Liver (tissue), 8 donors: ENCODE measurements at regions not wholly inside any gene's neighbourhood (a gene's known extent, or its start where the extent isn't known, plus 50 kb on each side); places are given as distances from the start of the nearest gene placed in this dataset.

Experiments used
- DNase-seq: peaks from one replicate; pipeline ENCODE4 v3.0.0-alpha.2; 2017; ENCODE audit warnings: low spot score
- H3K27ac ChIP-seq, 2 donors: one replicate each; pipeline ENCODE4 v1.7.0; 2013; ENCODE audit warnings: inconsistent platforms in 2 of 2, low read length in 2 of 2, control low read depth in 1 of 2, low read depth in 1 of 2, mild to moderate bottlenecking in 1 of 2
- H3K27me3 ChIP-seq, 4 donors: one replicate each; pipeline versions ENCODE4 v1.6.1 to v1.7.0; 2013; ENCODE audit warnings: low read length in 3 of 4, inconsistent platforms in 1 of 4, mild to moderate bottlenecking in 1 of 4, moderate library complexity in 1 of 4; ENCODE audit not compliant: control insufficient read depth in 4 of 4, insufficient read depth in 4 of 4
- H3K36me3 ChIP-seq, 4 donors: one replicate each; pipeline versions ENCODE4 v1.6.1 to v1.7.0; 2013; ENCODE audit warnings: low read length in 3 of 4, mild to moderate bottlenecking in 3 of 4, low read depth in 1 of 4, moderate library complexity in 1 of 4; ENCODE audit not compliant: control insufficient read depth in 4 of 4, insufficient read depth in 3 of 4
- H3K4me1 ChIP-seq, 4 donors: one replicate each; pipeline versions ENCODE4 v1.6.1 to v1.7.0; 2013; ENCODE audit warnings: low read length in 3 of 4, mild to moderate bottlenecking in 3 of 4, moderate library complexity in 1 of 4; ENCODE audit not compliant: control insufficient read depth in 4 of 4, insufficient read depth in 4 of 4
- H3K4me3 ChIP-seq, 3 donors: one replicate each; pipeline versions ENCODE4 v1.6.1 to v1.7.0; 2013; ENCODE audit warnings: low read length in 3 of 3, control low read depth in 1 of 3, low read depth in 1 of 3, mild to moderate bottlenecking in 1 of 3
- H3K9ac ChIP-seq, 2 donors: one replicate each; pipeline ENCODE4 v1.7.0; 2013; ENCODE audit warnings: low read length in 2 of 2, mild to moderate bottlenecking in 2 of 2, moderate library complexity in 2 of 2, control low read depth in 1 of 2, low read depth in 1 of 2
- H3K9me3 ChIP-seq, 4 donors: one replicate each; pipeline versions ENCODE4 v1.6.1 to v1.7.0; 2013; ENCODE audit warnings: low read length in 3 of 4; ENCODE audit not compliant: control insufficient read depth in 4 of 4
- ATF3 ChIP-seq: IDR thresholded peaks from 2 replicates; pipeline ENCODE4 v1.6.1; 2016; ENCODE audit warnings: antibody characterized with exemption
- EGR1 ChIP-seq, 2 donors: IDR thresholded peaks; 2 replicates each; pipeline ENCODE4 v1.6.1; 2016 to 2018; ENCODE audit warnings: antibody characterized with exemption in 2 of 2, low read depth in 2 of 2
- FOXA1 ChIP-seq: IDR thresholded peaks from 2 replicates; pipeline ENCODE4 v1.6.1; 2016; ENCODE audit warnings: antibody characterized with exemption
- FOXA2 ChIP-seq: IDR thresholded peaks from 2 replicates; pipeline ENCODE4 v1.6.1; 2016; ENCODE audit warnings: antibody characterized with exemption
- GABPA ChIP-seq, 2 donors: IDR thresholded peaks in 1 of 2; conservative IDR thresholded peaks in 1 of 2; 2 replicates each; pipeline ENCODE4 v1.6.1; 2016; ENCODE audit warnings: antibody characterized with exemption in 2 of 2, mild to moderate bottlenecking in 1 of 2, moderate library complexity in 1 of 2
- HNF4A ChIP-seq, 2 donors: conservative IDR thresholded peaks; 2 replicates each; pipeline ENCODE4 v1.6.1; 2016; ENCODE audit warnings: antibody characterized with exemption in 2 of 2, mild to moderate bottlenecking in 2 of 2
- HNF4G ChIP-seq: IDR thresholded peaks from 2 replicates; pipeline ENCODE4 v1.6.1; 2016; ENCODE audit warnings: antibody characterized with exemption
- JUND ChIP-seq, 2 donors: IDR thresholded peaks; 2 replicates each; pipeline ENCODE4 v1.6.1; 2016; ENCODE audit warnings: antibody characterized with exemption in 2 of 2
- NR2F2 ChIP-seq: IDR thresholded peaks from 2 replicates; pipeline ENCODE4 v1.6.1; 2016; ENCODE audit warnings: antibody characterized with exemption
- RAD21 ChIP-seq, 2 donors: IDR thresholded peaks; 2 replicates each; pipeline ENCODE4 v1.6.1; 2016; ENCODE audit warnings: antibody characterized with exemption in 2 of 2, mild to moderate bottlenecking in 2 of 2
- REST ChIP-seq: IDR thresholded peaks from 2 replicates; pipeline ENCODE4 v1.6.1; 2016; ENCODE audit warnings: antibody characterized with exemption, mild to moderate bottlenecking
- RXRA ChIP-seq, 2 donors: IDR thresholded peaks; 2 replicates each; pipeline ENCODE4 v1.6.1; 2017 to 2018; ENCODE audit warnings: antibody characterized with exemption in 2 of 2, mild to moderate bottlenecking in 1 of 2
- SP1 ChIP-seq: IDR thresholded peaks from 2 replicates; pipeline ENCODE4 v1.6.1; 2018; ENCODE audit warnings: antibody characterized with exemption, mild to moderate bottlenecking
- TAF1 ChIP-seq: conservative IDR thresholded peaks from 2 replicates; pipeline ENCODE4 v1.6.1; 2016; ENCODE audit warnings: antibody characterized with exemption, mild to moderate bottlenecking
- YY1 ChIP-seq: IDR thresholded peaks from 2 replicates; pipeline ENCODE4 v1.6.1; 2016; ENCODE audit warnings: antibody characterized with exemption, mild to moderate bottlenecking
- ZBTB33 ChIP-seq: IDR thresholded peaks from 2 replicates; pipeline ENCODE4 v1.6.1; 2016; ENCODE audit warnings: antibody characterized with exemption
- WGBS: extraction: QIAGEN DNeasy Blood & Tissue Kit; methylation state at CpG from one replicate; pipeline ENCODE4 v1.1.7; 2013; 5-methylcytosine and 5-hydroxymethylcytosine counted together
- TF ChIP-seq, protein P1 (sequence below): IDR thresholded peaks from 2 replicates; pipeline ENCODE4 v1.6.1; 2016; ENCODE audit warnings: antibody characterized with exemption
- TF ChIP-seq, protein P2 (sequence below): fragments of 150-350 bp; IDR thresholded peaks from 2 replicates; pipeline ENCODE4 v1.5.1; 2017; ENCODE audit warnings: improper control_type of control experiment, low read depth, low read length; ENCODE audit not compliant: missing input control
- donor health status: healthy.
- donor health status: healthy.
- donor health status: healthy.
- donor health status: healthy.
- donor health status: healthy.

GRCh38 chr6:21519642-21520041 is 73.9 kb upstream of the SOX4 start:
- DNase-seq = no peak
- Histone ChIP-seq H3K9ac (no peak overlapping the region), H3K27ac (no peak overlapping the region), H3K9me3 (no peaks in the 10 kb centered on the region), H3K36me3 (no peaks in the 10 kb centered on the region), H3K4me3 (no peak overlapping the region), H3K27me3 (no peaks in the 10 kb centered on the region), H3K4me1 (no peaks in the 10 kb centered on the region)
- no peak for TF ChIP-seq FOXA2
- no peak for TF ChIP-seq HNF4G
- TF ChIP-seq REST = no peak
- TF ChIP-seq SP1 = no peak
- TF ChIP-seq JUND (IDR thresholded peaks at IDR 0.05) = no peak
- TF ChIP-seq, protein P1, sequence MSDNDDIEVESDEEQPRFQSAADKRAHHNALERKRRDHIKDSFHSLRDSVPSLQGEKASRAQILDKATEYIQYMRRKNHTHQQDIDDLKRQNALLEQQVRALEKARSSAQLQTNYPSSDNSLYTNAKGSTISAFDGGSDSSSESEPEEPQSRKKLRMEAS = no peak
- TF ChIP-seq NR2F2 = no peak
- no peak for TF ChIP-seq YY1
- TF ChIP-seq, protein P2, sequence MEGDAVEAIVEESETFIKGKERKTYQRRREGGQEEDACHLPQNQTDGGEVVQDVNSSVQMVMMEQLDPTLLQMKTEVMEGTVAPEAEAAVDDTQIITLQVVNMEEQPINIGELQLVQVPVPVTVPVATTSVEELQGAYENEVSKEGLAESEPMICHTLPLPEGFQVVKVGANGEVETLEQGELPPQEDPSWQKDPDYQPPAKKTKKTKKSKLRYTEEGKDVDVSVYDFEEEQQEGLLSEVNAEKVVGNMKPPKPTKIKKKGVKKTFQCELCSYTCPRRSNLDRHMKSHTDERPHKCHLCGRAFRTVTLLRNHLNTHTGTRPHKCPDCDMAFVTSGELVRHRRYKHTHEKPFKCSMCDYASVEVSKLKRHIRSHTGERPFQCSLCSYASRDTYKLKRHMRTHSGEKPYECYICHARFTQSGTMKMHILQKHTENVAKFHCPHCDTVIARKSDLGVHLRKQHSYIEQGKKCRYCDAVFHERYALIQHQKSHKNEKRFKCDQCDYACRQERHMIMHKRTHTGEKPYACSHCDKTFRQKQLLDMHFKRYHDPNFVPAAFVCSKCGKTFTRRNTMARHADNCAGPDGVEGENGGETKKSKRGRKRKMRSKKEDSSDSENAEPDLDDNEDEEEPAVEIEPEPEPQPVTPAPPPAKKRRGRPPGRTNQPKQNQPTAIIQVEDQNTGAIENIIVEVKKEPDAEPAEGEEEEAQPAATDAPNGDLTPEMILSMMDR = no peak
- TF ChIP-seq RXRA (IDR thresholded peaks at IDR 0.05) = no peak
- TF ChIP-seq GABPA (IDR thresholded peaks at IDR 0.05 in 1 of 2, conservative IDR thresholded peaks at IDR 0.05 in 1 of 2) = no peak
- TF ChIP-seq RAD21 (IDR thresholded peaks at IDR 0.05) = no peak
- TF ChIP-seq FOXA1 = no peak
- no peak for TF ChIP-seq EGR1 (IDR thresholded peaks at IDR 0.05; ENCODE audit: low read depth in 2 of 2)
- TF ChIP-seq TAF1 = no peak
- no peak for TF ChIP-seq HNF4A (conservative IDR thresholded peaks at IDR 0.05)
- no peak for TF ChIP-seq ATF3
- no peak for TF ChIP-seq ZBTB33
- WGBS = 85% methylated on average over 1 of the region's 1 CpG
